Common myeloid progenitor, CD34-positive (primary cell): ENCODE measurements at regions not wholly inside any gene's neighbourhood (a gene's known extent, or its start where the extent isn't known, plus 50 kb on each side); places are given as distances from the start of the nearest gene placed in this dataset.
A peak's percentile ranks its signal among the peaks of the same experiment; 100 is the strongest.

Experiments used
- CTCF ChIA-PET: fragments of 350-600 bp; sonication (Branson Sonifier 250); formaldehyde crosslinking; loops from one replicate; lab custom pipeline; 2021; ENCODE audit warnings: antibody characterized with exemption; lab: Charles Lee
- POLR2A ChIA-PET: fragments of 350-600 bp; sonication (Branson Sonifier 250); formaldehyde crosslinking; loops from one replicate; lab custom pipeline; 2021; ENCODE audit warnings: antibody characterized with exemption; lab: Charles Lee
- DNase-seq, 3 donors: peaks; one replicate each; pipeline versions ENCODE4 v3.0.0 to v3.0.0-alpha.2; 2013
- H3K27ac ChIP-seq, 2 experiments: 1 replicate in 1 of 2; 2 replicates in 1 of 2; pipeline ENCODE4 v1.7.0; 2013; ENCODE audit warnings: inconsistent platforms in 2 of 2, low read length in 2 of 2, mild to moderate bottlenecking in 2 of 2, low read depth in 1 of 2, moderate library complexity in 1 of 2; ENCODE audit not compliant: severe bottlenecking in 2 of 2, insufficient read depth in 1 of 2, poor library complexity in 1 of 2
- H3K27me3 ChIP-seq, 5 experiments: replicated peaks in 2 of 5; 1 replicate in 3 of 5; 2 replicates in 2 of 5; pipeline versions ENCODE4 v1.6.1 to v1.7.0; 2013; ENCODE audit warnings: low read length in 4 of 5, mild to moderate bottlenecking in 2 of 5, moderate library complexity in 2 of 5, inconsistent platforms in 1 of 5; ENCODE audit not compliant: insufficient read depth in 5 of 5, control insufficient read depth in 4 of 5
- H3K36me3 ChIP-seq, 4 experiments: 1 replicate in 2 of 4; 2 replicates in 2 of 4; pipeline versions ENCODE4 v1.6.1 to v1.7.0; 2013; ENCODE audit warnings: low read length in 3 of 4, control low read depth in 1 of 4, mild to moderate bottlenecking in 1 of 4; ENCODE audit not compliant: control insufficient read depth in 4 of 4, insufficient read depth in 4 of 4
- H3K4me1 ChIP-seq, 4 experiments: 1 replicate in 3 of 4; 2 replicates in 1 of 4; pipeline versions ENCODE4 v1.6.1 to v1.7.1; 2013; ENCODE audit warnings: low read length in 3 of 4, mild to moderate bottlenecking in 3 of 4, control low read depth in 1 of 4, inconsistent platforms in 1 of 4, moderate library complexity in 1 of 4; ENCODE audit not compliant: control insufficient read depth in 4 of 4, insufficient read depth in 4 of 4; ENCODE audit errors: control extremely low read depth in 1 of 4
- H3K4me3 ChIP-seq, 7 experiments: 1 replicate in 4 of 7; 2 replicates in 3 of 7; pipeline versions ENCODE4 v1.5.1 to v1.7.0; 2013; ENCODE audit warnings: mild to moderate bottlenecking in 7 of 7, low read length in 6 of 7, moderate library complexity in 6 of 7, inconsistent platforms in 2 of 7, low read depth in 2 of 7, control low read depth in 1 of 7; ENCODE audit not compliant: insufficient read depth in 4 of 7, control insufficient read depth in 1 of 7; ENCODE audit errors: extremely low read depth in 1 of 7
- H3K9me3 ChIP-seq, 5 experiments: 1 replicate in 4 of 5; 2 replicates in 1 of 5; pipeline versions ENCODE4 v1.6.1 to v1.7.1; 2013; ENCODE audit warnings: low read length in 4 of 5, mild to moderate bottlenecking in 2 of 5, inconsistent platforms in 1 of 5, low read depth in 1 of 5, moderate library complexity in 1 of 5; ENCODE audit not compliant: control insufficient read depth in 4 of 5, insufficient read depth in 2 of 5; ENCODE audit errors: control extremely low read depth in 1 of 5
- WGBS: methylation state at CpG from one replicate; pipeline ENCODE4 v1.1.5; 2013; ENCODE audit not compliant: insufficient coverage; 5-methylcytosine and 5-hydroxymethylcytosine counted together

GRCh38 chr10:4685904-4686643 is 139.9 kb upstream of the AKR1E2 start:
- no peak overlapping the region for H3K27ac ChIP-seq
- H3K27me3 ChIP-seq = no peaks in the 10 kb centered on the region
- no peaks in the 10 kb centered on the region for H3K9me3 ChIP-seq
- H3K36me3 ChIP-seq = no peaks in the 10 kb centered on the region
- no peak for DNase-seq
- WGBS = 100% methylated on average over 2 of the region's 5 CpGs
- no peak overlapping the region for H3K4me3 ChIP-seq
- ChIA-PET CTCF (interaction anchor here (0.6 to 1.0 kb wide), 2 partner anchors 10 to 29 kb away, joined by 3 read pairs; no protein-coding TSS in a partner anchor), POLR2A (no interaction called here)
- peaks cover 0 to 10% (median 8%) of the 10 kb centered on the region in 4 experiments for H3K4me1 ChIP-seq

- 77% methylated on average over 2 of the region's 3 CpGs for WGBS
- Histone ChIP-seq H3K4me1 (peaks cover 0 to 10% (median 8%) of the 10 kb centered on the region in 4 experiments), H3K27me3 (no peaks in the 10 kb centered on the region), H3K9me3 (no peaks in the 10 kb centered on the region), H3K36me3 (no peaks in the 10 kb centered on the region), H3K4me3 (no peak overlapping the region), H3K27ac (no peak overlapping the region)
- CTCF ChIA-PET = interaction anchor here (1.0 kb wide), 1 partner anchor 29 kb away, joined by 3 read pairs; no protein-coding TSS in a partner anchor
- POLR2A ChIA-PET = no interaction called here
- no peak for DNase-seq
Measured at GRCh38 chr10:4685491-4685890, 140.5 kb upstream of the AKR1E2 start.

GRCh38 chr10:4684434-4684833 is 141.6 kb upstream of the AKR1E2 start:
- Histone ChIP-seq H3K27ac (no peak overlapping the region), H3K27me3 (no peaks in the 10 kb centered on the region), H3K4me3 (no peak overlapping the region), H3K4me1 (peaks cover 0 to 10% (median 8%) of the 10 kb centered on the region in 4 experiments), H3K36me3 (no peaks in the 10 kb centered on the region), H3K9me3 (no peaks in the 10 kb centered on the region)
- ChIA-PET CTCF (no interaction called here), POLR2A (no interaction called here)
- no peak for DNase-seq

GRCh38 chr10:4683838-4684237 is 142.2 kb upstream of the AKR1E2 start:
- POLR2A ChIA-PET = no interaction called here
- no peak for DNase-seq
- no peaks in the 10 kb centered on the region for H3K9me3 ChIP-seq
- H3K4me1 ChIP-seq = peaks cover 0 to 9% (median 7%) of the 10 kb centered on the region in 4 experiments
- H3K4me3 ChIP-seq = no peak overlapping the region
- H3K27ac ChIP-seq = no peak overlapping the region
- CTCF ChIA-PET = no interaction called here
- WGBS = over 99% methylated on average over 7 of the region's 8 CpGs
- no peaks in the 10 kb centered on the region for H3K36me3 ChIP-seq
- H3K27me3 ChIP-seq = no peaks in the 10 kb centered on the region

- peaks cover 0 to 4% (median 2%) of the 10 kb centered on the region in 4 experiments for H3K4me1 ChIP-seq
- POLR2A ChIA-PET = no interaction called here
- H3K4me3 ChIP-seq = no peak overlapping the region
- H3K36me3 ChIP-seq = no peaks in the 10 kb centered on the region
- H3K9me3 ChIP-seq = no peaks in the 10 kb centered on the region
- no peak overlapping the region for H3K27ac ChIP-seq
- no CpG with 5 or more reads among the region's 2 CpGs for WGBS
- peak in 2 of 3 donors; percentile 9 to 23 for DNase-seq
- no peaks in the 10 kb centered on the region for H3K27me3 ChIP-seq
- CTCF ChIA-PET = no interaction called here
Measured at GRCh38 chr10:4683137-4683536, 142.9 kb upstream of the AKR1E2 start.

GRCh38 chr10:4678951-4679671 is 146.9 kb upstream of the AKR1E2 start:
- Histone ChIP-seq H3K9me3 (no peaks in the 10 kb centered on the region), H3K27me3 (no peaks in the 10 kb centered on the region), H3K27ac (no peak overlapping the region), H3K36me3 (no peaks in the 10 kb centered on the region), H3K4me1 (peaks cover 0 to 4% (median 2%) of the 10 kb centered on the region in 4 experiments), H3K4me3 (no peak overlapping the region)
- ChIA-PET POLR2A (no interaction called here), CTCF (no interaction called here)
- DNase-seq = no peak
- WGBS = 99% methylated on average over 7 of the region's 11 CpGs
